NCI-H1694 treated with DMSO at 0.1 percent for 48 hours (cell line): ENCODE measurements at regions not wholly inside any gene's neighbourhood (a gene's known extent, or its start where the extent isn't known, plus 50 kb on each side); places are given as distances from the start of the nearest gene placed in this dataset.

ENCODE experiments used
- DNase-seq: peaks from one replicate; lab custom pipeline; 2025; lab: John Stamatoyannopoulos, UW

DNA sequence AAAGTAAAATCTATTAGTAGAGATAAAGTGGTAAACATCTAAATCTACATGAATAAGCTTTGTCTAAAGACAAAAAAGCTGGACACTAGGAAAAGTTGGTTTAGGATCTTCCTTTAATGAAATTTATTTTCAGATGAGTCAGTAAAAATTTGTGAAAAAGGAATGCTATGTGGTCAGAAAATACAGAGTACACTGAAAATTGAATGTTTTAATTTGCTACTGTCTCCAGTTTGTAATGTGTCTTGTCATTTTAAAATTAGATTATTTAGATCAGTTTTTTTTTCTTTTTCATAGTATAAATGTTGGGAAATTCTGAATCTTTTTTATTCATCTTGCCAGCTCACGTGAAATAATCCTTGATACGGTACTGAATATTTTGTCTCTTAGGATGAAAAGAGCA, 56.9 kb downstream of the SLITRK6 start:
- no peak for DNase-seq

DNA sequence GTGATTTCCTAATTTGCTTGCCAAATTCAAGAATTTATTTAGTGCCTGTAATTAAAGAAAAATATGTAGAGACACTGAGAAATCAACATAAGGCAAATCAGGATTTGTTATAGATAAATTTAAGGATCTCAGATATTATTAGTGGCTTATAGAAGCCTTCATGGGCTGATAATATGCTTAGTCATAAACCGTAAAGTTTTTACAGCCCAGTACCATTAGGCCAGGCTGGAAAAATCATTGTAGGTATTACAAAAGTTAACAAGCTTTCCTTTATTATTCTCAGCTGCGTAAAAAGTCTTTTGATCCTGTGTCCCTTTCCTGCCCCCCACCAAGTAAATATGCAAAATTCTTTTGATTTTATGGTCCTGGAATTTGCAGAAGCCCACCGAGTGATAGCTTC, 58.2 kb downstream of the SLITRK6 start:
- no peak for DNase-seq

DNA sequence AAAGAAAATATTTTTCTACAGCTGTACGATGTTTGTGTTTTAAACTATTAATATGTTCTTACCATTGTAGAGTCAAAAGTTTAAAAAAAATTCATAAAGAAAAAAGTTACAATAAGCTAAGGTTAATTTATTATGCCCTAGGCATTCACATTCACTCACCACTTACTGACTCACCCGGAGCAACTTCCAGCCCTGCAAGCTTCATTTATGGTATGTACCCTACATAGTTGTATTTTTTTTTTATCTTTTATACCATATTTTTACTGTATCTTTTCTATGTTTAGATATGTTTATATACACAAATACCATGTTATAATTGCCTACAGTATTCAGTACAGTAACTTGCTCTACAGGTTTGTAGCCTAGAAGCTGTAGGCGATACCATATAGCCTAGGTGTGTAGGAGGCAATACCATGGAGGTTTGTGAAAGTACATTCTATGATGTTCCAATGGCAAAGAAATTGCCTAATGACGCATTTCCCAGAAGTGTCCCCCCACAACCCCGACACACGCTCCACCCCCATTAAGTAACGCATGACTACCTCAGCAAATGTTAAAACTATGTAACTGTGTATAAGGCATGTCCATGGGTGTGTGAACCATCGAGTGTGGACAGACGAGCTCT, 60.4 kb downstream of the SLITRK6 start:
- DNase-seq, result no peak

DNA sequence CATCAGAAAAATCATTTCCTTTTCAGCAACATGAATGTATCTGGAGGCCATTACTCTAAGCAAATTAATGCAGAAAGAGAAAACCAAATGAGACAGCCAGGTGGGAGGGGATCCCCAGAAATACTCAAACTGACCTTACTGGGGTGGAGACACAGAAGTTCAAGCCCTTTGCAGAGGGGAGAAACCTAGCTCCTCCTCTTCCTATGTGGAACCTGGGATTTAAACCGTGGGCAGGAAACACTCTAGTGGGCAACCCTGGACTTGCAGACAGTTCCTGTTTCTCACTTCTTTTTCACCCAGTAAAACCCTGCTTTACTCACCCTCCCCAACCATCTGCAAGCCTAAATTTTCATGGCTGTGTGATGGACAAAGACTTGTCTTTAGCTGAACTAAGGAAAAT, 61.3 kb downstream of the SLITRK6 start:
- no peak for DNase-seq

DNA sequence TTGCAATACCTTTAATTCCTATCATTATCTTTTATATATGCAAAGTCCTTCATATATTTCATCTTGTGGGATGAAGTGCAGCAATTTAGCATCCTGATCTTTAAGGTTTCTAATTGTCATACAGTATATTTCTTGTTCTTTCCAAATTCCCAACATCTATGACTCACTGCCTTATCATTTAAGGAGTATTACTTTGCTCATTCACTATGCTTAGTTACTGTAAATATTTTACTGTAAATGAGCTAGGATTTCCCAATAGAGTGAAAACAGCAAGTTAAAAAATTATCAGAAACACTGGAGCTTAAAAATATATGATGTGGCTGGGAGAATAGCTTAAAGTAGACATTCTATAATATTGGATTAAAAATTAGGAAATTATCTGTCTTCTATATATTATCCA, 69.9 kb downstream of the SLITRK6 start:
- DNase-seq, result no peak

DNA sequence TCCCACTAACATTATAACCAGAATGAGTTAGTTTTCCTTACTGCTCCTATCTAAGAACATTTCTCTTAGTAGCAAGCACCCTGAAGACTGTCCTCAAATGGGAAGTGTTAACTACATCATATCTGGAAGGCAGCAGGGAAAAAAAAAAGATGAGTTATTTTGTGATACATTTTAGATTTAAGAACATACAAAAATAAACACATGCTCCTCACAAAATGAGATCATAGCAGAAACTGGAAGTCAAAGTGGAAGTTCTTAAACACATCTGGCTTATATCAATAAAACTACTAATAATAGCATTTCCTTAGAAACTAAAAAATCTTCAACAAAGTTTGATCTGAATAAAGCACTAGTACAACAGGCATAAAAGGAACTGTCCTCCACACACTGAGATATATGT, 70.4 kb downstream of the SLITRK6 start:
- no peak for DNase-seq

DNA sequence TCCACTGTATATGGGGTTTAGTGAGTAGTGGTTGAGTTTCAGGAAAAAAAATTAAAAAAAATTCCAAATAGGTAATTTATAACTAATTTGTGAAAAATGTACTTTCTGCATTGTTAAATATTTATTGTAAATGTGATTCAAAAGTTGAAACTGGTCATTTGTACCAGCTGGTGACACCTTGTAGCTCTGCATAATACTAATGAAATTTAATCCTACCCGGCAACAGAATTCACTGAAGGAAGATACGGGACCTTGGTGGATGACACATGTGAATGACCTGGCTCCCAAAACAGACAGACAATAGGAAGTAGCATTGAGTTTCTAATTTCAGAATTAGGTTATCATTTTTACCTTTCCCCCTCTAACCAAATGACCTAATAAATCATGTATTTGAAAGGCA, 73.8 kb downstream of the SLITRK6 start:
- DNase-seq, result no peak

DNA sequence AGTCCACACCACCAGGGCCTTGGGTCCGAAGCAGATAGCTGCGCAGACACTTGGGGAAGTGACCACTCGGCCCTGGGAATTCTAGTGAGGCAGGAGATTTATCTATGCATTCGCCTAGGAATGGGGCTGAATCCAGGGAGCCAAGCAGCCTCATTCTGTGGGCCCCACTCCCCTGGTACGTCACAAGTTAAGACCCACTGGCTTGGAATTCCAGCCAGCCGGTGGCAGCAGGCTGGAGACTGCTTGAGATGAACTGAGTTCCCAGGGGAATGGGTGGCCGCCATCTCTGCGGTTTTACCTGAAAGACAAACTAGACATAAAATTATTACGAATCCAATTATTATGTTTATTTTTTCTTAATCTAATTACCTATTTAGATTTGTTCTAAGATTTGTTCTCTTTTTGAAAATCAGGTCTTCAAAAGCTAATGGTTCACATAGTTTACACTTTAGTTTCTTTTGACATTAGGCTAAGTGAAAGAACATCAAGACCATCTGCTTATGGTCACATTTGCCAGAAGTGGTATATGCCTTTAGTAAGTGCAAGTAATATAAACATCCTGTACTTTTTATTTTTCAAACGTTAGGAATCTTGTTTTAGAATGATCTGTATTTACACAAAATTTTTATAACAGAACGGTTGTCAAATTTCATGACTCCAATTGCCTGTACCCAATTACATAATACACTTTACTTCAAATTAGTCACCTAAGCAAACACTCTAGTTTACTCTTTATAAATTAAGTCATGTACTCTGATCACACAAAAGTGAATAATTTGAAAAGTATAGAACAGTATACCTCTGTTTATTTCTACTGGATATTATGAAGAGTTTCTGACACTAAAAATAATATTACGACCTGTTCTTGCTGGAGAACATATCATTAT, 74.4 kb downstream of the SLITRK6 start:
- DNase-seq, result no peak

DNA sequence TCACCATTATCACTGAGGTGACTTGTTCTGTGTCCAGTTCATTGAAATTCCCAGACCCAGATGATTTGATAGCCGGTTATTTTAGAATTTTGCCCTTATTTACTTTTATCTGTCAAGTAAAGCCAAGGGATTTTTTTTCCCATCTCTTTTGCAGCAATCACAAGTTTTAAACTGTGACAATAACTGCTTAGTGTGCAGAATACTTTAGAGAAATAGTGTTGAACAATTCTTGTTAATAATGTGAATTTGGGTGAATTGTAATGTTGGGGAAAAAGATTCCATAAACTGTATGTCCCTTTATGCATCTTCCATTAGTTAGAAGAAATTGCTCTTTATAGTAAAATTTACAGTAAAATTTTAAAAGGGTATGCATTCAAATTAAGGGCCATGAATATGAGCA, 79.5 kb downstream of the SLITRK6 start:
- DNase-seq, result no peak

- DNase-seq, result no peak
Measured at GRCh38 chr13:85717921-85718320, 81.3 kb downstream of the SLITRK6 start.

DNA sequence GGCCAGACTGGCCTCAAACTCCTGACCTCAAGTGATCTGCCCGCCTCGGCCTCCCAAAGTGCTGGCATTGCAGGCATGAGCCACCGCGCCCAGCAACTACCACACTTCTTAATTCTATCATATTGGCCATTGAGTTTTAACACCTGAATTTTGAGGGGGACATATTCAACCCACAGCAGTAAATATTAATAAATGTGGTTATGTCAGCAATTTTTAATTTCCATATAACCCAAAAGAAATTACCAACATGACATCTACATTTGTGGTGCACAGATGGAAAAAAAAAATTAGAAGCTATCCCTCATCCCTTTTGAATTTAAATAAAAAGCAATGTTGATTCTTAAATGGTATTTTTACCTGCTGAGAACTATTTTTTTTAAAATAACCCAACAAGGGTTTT, 88.7 kb downstream of the SLITRK6 start:
- DNase-seq, result no peak

- DNase-seq, result no peak
Measured at GRCh38 chr13:85709721-85710120, 89.5 kb downstream of the SLITRK6 start.

DNA sequence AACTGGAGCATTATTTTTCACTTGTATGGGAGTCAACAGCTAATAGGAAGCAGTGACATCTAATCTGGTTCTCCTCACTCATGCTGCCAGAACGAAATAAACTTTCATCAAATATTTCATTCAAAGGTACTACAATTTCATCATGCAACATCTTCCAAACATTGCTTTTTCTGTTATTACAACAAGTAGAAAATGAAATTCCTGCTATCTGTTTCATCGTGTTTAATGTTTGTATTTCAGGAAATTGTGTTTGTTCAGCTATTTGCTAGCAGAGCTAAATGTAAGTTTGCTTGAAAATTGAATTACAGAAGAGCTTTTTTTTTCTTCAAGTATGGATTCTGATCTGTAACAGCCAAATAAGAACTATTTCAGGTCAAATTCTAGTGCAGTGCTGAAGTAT, 90.1 kb downstream of the SLITRK6 start:
- no peak for DNase-seq

DNA sequence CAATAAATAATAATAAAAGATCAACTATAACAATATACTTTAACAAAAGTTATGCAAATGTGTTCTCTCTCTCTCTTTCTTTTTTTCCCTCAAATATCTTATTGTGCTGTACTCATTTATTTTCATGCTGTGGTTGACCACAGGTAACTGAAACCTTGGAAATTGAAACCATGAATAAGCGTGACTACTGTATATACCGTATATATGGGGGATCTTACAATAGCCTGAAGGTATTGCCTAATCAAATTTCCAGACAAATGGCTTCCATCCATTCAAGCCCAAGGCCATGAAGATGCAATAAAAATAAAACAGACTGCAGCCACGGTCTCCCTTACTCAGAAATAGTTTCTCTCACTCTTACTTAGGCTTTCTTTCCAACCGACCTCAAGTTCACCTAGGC, 98.3 kb downstream of the SLITRK6 start:
- DNase-seq, result no peak

- no peak for DNase-seq
Measured at GRCh38 chr13:85698256-85698655, 101.0 kb downstream of the SLITRK6 start.

GRCh38 chr13:85694992-85695391, 104.2 kb downstream of the SLITRK6 start:
- DNase-seq, result no peak

GRCh38 chr13:85693889-85694511, 105.2 kb downstream of the SLITRK6 start:
- no peak for DNase-seq

DNA sequence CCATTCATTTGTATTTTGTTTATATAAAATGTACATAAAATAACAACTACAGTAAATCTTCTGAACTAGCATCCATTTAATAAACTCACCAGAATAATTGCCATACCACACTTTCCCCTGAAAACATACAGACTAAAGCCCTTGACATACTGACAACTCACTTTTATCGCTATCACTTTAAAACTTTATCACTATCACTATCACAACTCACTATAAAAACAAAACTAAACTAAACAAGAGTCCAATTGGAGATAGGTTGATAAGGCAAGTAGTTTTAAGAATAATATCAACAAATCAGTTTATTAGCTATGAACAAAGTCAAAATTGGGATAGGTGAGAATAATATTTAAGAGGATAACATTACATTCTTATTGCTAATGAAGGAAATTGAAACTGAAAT, 108.9 kb downstream of the SLITRK6 start:
- DNase-seq, result no peak

DNA sequence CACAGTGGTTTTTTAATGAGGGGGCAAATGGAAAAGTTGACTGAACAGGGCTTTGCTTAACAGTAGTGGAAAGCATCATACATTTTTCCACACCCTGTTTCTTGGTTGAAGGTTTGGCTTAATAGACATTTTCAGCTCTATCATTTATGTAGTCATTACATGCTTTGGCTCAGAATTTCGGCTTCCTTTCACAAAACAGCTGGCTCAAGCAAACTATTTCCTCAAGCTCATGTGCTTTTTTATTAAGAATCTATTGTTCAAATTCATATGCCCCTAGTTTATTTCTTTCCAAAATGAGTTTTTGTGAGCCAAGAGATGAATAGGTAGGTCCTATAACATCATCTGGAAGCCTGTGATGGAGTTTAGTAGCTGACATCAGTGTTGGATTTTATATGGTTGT, 113.8 kb downstream of the SLITRK6 start:
- DNase-seq, result no peak

GRCh38 chr13:85675151-85675907, 123.9 kb downstream of the SLITRK6 start:
- DNase-seq, result no peak

DNA sequence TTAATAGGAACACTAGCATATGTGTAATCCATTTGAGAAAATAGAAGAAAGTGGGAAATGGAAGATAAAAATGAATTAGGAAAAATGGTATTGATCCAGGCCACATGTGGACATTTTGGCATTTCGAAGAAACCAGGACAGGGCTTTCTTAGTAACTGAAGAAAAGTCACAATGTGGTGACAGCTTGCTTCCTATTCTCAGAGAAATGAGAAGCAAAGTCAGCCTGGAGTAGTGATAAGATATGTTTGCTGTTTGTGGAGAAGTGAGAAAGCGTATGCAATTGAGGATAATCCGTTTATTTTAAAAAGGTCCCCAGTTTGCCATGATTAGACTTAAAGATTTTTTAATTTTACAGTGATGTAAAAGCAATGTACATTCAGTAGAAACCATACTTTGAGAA, 127.9 kb downstream of the SLITRK6 start:
- DNase-seq, result no peak

GRCh38 chr13:85666356-85666755, 132.9 kb downstream of the SLITRK6 start:
- no peak for DNase-seq

GRCh38 chr13:85665286-85665685, 133.9 kb downstream of the SLITRK6 start:
- no peak for DNase-seq
